Sigmoid colon (tissue), 6 donors: ENCODE measurements at regions not wholly inside any gene's neighbourhood (a gene's known extent, or its start where the extent isn't known, plus 50 kb on each side); places are given as distances from the start of the nearest gene placed in this dataset.

Source experiments
- DNase-seq: peaks from one replicate; pipeline ENCODE4 v3.0.0-alpha.2; 2019
- H3K27ac ChIP-seq, 4 donors: fragments of 200-600 bp; sonication (generic); one replicate each; pipeline ENCODE4 v1.5.1; 2016 to 2019; ENCODE audit warnings: mild to moderate bottlenecking in 1 of 4
- H3K27me3 ChIP-seq, 3 donors: fragments of 200-600 bp; sonication (generic); one replicate each; pipeline ENCODE4 v1.5.1; 2019; ENCODE audit warnings: mild to moderate bottlenecking in 1 of 3
- H3K36me3 ChIP-seq, 4 donors: fragments of 200-600 bp; sonication (generic); one replicate each; pipeline ENCODE4 v1.5.1; 2016 to 2019
- H3K4me1 ChIP-seq, 4 donors: fragments of 200-600 bp; sonication (generic); one replicate each; pipeline ENCODE4 v1.5.1; 2017 to 2019
- H3K4me3 ChIP-seq, 4 donors: fragments of 200-600 bp; sonication (generic); one replicate each; pipeline ENCODE4 v1.5.1; 2017 to 2019; ENCODE audit warnings: mild to moderate bottlenecking in 2 of 4, moderate library complexity in 1 of 4
- H3K9me3 ChIP-seq, 4 donors: fragments of 200-600 bp in 3 of 4; sonication (generic) in 3 of 4; one replicate each; pipeline versions ENCODE4 v1.5.1 to v1.6.1; 2013 to 2019
- CTCF ChIP-seq, 4 experiments: fragments of 450-650 bp in 3 of 4; fragments of 200-600 bp in 1 of 4; IDR thresholded peaks; one replicate each; pipeline ENCODE4 v1.5.1; 2016 to 2019; ENCODE audit warnings: antibody characterized with exemption in 4 of 4, mild to moderate bottlenecking in 3 of 4, moderate library complexity in 2 of 4
- EP300 ChIP-seq, 4 donors: sonication (generic); formaldehyde crosslinking; IDR thresholded peaks; one replicate each; pipeline ENCODE4 v1.6.1; 2017; ENCODE audit warnings: antibody characterized with exemption in 4 of 4
- POLR2A ChIP-seq, 2 donors: fragments of 450-650 bp; IDR thresholded peaks; one replicate each; pipeline ENCODE4 v1.6.1; 2016; ENCODE audit warnings: antibody characterized with exemption in 2 of 2, mild to moderate bottlenecking in 2 of 2, moderate library complexity in 2 of 2
- POLR2AphosphoS5 ChIP-seq, 4 donors: sonication (generic); formaldehyde crosslinking; IDR thresholded peaks; one replicate each; pipeline ENCODE4 v1.6.1; 2017; ENCODE audit warnings: antibody characterized with exemption in 4 of 4
- WGBS, 2 donors: extraction: QIAGEN DNeasy Blood & Tissue Kit; methylation state at CpG; one replicate each; pipeline ENCODE4 v1.1.7; 2013; 5-methylcytosine and 5-hydroxymethylcytosine counted together
- intact Hi-C: fragments of 100-400 bp; cut with DNase I; formaldehyde crosslinking; loops from one replicate; pipeline ENCODE4 v1.15.1; 2023
- donor health status: healthy with polysubstance abuse.
- donor health status: healthy.

GRCh38 chr15:85307687-85308045 lies 72.7 kb upstream of the AKAP13 start:
- Histone ChIP-seq H3K9me3 (peaks cover 0 to 5% (median under 1%) of the 10 kb centered on the region in 4 donors), H3K4me1 (no peaks in the 10 kb centered on the region), H3K36me3 (no peaks in the 10 kb centered on the region), H3K27ac (no peak overlapping the region), H3K4me3 (no peak overlapping the region), H3K27me3 (peaks cover 0 to 37% (median 27%) of the 10 kb centered on the region in 3 donors)
- intact Hi-C loops: no loop called here
- no peak for TF ChIP-seq CTCF (IDR thresholded peaks at IDR 0.05)
- no peak for TF ChIP-seq POLR2AphosphoS5 (IDR thresholded peaks at IDR 0.05)
- no peak for TF ChIP-seq EP300 (IDR thresholded peaks at IDR 0.05)
- no peak for TF ChIP-seq POLR2A (IDR thresholded peaks at IDR 0.05)
- DNase-seq: no peak
- 91 to 97% methylated on average over 2 of the region's 2 CpGs for WGBS, 2 donors

GRCh38 chr15:85311647-85312046 lies 68.8 kb upstream of the AKAP13 start:
- H3K27me3 ChIP-seq: peaks cover 0 to 39% (median 25%) of the 10 kb centered on the region in 3 donors
- WGBS, 2 donors: 49 to 79% methylated on average over 2 of the region's 2 CpGs
- intact Hi-C loops: loop anchor here (10.0 kb wide), 1 partner anchor 523 kb away; no protein-coding TSS in a partner anchor
- TF ChIP-seq EP300 (IDR thresholded peaks at IDR 0.05) (no peak), CTCF (IDR thresholded peaks at IDR 0.05) (no peak), POLR2AphosphoS5 (IDR thresholded peaks at IDR 0.05) (no peak), POLR2A (IDR thresholded peaks at IDR 0.05) (no peak)
- no peak overlapping the region for H3K4me3 ChIP-seq
- DNase-seq: no peak
- H3K36me3 ChIP-seq: no peaks in the 10 kb centered on the region
- H3K4me1 ChIP-seq: peaks cover 0 to 16% (median 13%) of the 10 kb centered on the region in 4 donors
- no peak overlapping the region for H3K27ac ChIP-seq
- peaks cover 0 to 5% (median under 1%) of the 10 kb centered on the region in 4 donors for H3K9me3 ChIP-seq

GRCh38 chr15:85312486-85312885 lies 67.9 kb upstream of the AKAP13 start:
- H3K27ac ChIP-seq: no peak overlapping the region
- H3K4me1 ChIP-seq: peaks cover 0 to 20% (median 16%) of the 10 kb centered on the region in 4 donors
- no peaks in the 10 kb centered on the region for H3K36me3 ChIP-seq
- peaks cover 0 to 32% (median 17%) of the 10 kb centered on the region in 3 donors for H3K27me3 ChIP-seq
- H3K4me3 ChIP-seq: no peak overlapping the region
- peaks cover 0 to 5% (median under 1%) of the 10 kb centered on the region in 4 donors for H3K9me3 ChIP-seq
- intact Hi-C loops: loop anchor here (10.0 kb wide), 1 partner anchor 522 kb away; no protein-coding TSS in a partner anchor
- TF ChIP-seq POLR2A (IDR thresholded peaks at IDR 0.05) (no peak), POLR2AphosphoS5 (IDR thresholded peaks at IDR 0.05) (no peak), CTCF (IDR thresholded peaks at IDR 0.05) (no peak), EP300 (IDR thresholded peaks at IDR 0.05) (no peak)
- 65 to 89% methylated on average over 5 of the region's 5 CpGs for WGBS, 2 donors
- no peak for DNase-seq

- TF ChIP-seq POLR2AphosphoS5 (IDR thresholded peaks at IDR 0.05) (no peak), POLR2A (IDR thresholded peaks at IDR 0.05) (no peak), CTCF (IDR thresholded peaks at IDR 0.05) (no peak)
- Histone ChIP-seq H3K4me3 (no peak overlapping the region), H3K4me1 (peaks cover 0 to 20% (median 16%) of the 10 kb centered on the region in 4 donors), H3K36me3 (no peaks in the 10 kb centered on the region), H3K27me3 (peaks cover 0 to 28% (median 14%) of the 10 kb centered on the region in 3 donors), H3K27ac (no peak overlapping the region), H3K9me3 (peaks cover 0 to 5% (median under 1%) of the 10 kb centered on the region in 4 donors)
- intact Hi-C loops: loop anchor here (10.0 kb wide), 1 partner anchor 522 kb away; no protein-coding TSS in a partner anchor
- 86 to 88% methylated on average over 2 of the region's 2 CpGs for WGBS, 2 donors
- no peak for DNase-seq
Observed at GRCh38 chr15:85312929-85313331, 67.5 kb upstream of the AKAP13 start.

GRCh38 chr15:85313339-85313738 lies 67.1 kb upstream of the AKAP13 start:
- Histone ChIP-seq H3K27me3 (peaks cover 0 to 25% (median 17%) of the 10 kb centered on the region in 3 donors), H3K4me1 (peaks cover 0 to 20% (median 16%) of the 10 kb centered on the region in 4 donors), H3K4me3 (no peak overlapping the region), H3K36me3 (no peaks in the 10 kb centered on the region), H3K9me3 (peaks cover 0 to 5% (median under 1%) of the 10 kb centered on the region in 4 donors), H3K27ac (no peak overlapping the region)
- intact Hi-C loops: loop anchor here (10.0 kb wide), 1 partner anchor 521 kb away; no protein-coding TSS in a partner anchor
- WGBS, 2 donors: 92 to 97% methylated on average over 1 of the region's 1 CpG
- TF ChIP-seq CTCF (IDR thresholded peaks at IDR 0.05): no peak
- no peak for DNase-seq
